ENCODE measurements at regions not wholly inside any gene's neighbourhood (a gene's known extent, or its start where the extent isn't known, plus 50 kb on each side); places are given as distances from the start of the nearest gene placed in this dataset.

DNA sequence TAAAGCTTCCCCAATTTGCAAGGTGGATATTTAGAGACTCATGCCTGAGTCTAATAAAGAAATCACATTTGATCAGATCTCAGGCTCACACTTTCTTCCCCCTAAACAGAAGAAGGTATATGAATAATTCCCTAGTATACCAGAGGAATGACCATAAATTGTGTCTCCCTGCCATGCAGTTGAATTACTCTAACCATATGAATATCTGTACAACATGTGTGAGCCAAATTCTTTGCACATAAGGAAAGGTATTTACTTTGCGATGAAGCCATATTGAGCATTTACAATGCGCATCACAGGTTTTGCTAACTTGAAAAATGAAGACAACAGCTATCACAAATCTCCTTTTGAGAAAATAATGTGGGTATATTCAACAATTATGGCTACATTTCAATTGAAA is 479.4 kb downstream of the NR2F1-AS1 start:
- TF ChIP-seq, protein P1, sequence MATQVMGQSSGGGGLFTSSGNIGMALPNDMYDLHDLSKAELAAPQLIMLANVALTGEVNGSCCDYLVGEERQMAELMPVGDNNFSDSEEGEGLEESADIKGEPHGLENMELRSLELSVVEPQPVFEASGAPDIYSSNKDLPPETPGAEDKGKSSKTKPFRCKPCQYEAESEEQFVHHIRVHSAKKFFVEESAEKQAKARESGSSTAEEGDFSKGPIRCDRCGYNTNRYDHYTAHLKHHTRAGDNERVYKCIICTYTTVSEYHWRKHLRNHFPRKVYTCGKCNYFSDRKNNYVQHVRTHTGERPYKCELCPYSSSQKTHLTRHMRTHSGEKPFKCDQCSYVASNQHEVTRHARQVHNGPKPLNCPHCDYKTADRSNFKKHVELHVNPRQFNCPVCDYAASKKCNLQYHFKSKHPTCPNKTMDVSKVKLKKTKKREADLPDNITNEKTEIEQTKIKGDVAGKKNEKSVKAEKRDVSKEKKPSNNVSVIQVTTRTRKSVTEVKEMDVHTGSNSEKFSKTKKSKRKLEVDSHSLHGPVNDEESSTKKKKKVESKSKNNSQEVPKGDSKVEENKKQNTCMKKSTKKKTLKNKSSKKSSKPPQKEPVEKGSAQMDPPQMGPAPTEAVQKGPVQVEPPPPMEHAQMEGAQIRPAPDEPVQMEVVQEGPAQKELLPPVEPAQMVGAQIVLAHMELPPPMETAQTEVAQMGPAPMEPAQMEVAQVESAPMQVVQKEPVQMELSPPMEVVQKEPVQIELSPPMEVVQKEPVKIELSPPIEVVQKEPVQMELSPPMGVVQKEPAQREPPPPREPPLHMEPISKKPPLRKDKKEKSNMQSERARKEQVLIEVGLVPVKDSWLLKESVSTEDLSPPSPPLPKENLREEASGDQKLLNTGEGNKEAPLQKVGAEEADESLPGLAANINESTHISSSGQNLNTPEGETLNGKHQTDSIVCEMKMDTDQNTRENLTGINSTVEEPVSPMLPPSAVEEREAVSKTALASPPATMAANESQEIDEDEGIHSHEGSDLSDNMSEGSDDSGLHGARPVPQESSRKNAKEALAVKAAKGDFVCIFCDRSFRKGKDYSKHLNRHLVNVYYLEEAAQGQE (IDR thresholded peaks at IDR 0.05; ENCODE audit: insufficient replicate concordance, low read depth): no peak
- no peak for TF ChIP-seq POLR2AphosphoS5 (IDR thresholded peaks at IDR 0.05; ENCODE audit: low read depth)
- TF ChIP-seq, protein P2, sequence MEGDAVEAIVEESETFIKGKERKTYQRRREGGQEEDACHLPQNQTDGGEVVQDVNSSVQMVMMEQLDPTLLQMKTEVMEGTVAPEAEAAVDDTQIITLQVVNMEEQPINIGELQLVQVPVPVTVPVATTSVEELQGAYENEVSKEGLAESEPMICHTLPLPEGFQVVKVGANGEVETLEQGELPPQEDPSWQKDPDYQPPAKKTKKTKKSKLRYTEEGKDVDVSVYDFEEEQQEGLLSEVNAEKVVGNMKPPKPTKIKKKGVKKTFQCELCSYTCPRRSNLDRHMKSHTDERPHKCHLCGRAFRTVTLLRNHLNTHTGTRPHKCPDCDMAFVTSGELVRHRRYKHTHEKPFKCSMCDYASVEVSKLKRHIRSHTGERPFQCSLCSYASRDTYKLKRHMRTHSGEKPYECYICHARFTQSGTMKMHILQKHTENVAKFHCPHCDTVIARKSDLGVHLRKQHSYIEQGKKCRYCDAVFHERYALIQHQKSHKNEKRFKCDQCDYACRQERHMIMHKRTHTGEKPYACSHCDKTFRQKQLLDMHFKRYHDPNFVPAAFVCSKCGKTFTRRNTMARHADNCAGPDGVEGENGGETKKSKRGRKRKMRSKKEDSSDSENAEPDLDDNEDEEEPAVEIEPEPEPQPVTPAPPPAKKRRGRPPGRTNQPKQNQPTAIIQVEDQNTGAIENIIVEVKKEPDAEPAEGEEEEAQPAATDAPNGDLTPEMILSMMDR (IDR thresholded peaks at IDR 0.05; ENCODE audit: insufficient read depth, low read length): no peak
- no peak for TF ChIP-seq SPI1 (IDR thresholded peaks at IDR 0.05; ENCODE audit: borderline replicate concordance, low read depth)

Data from HL-60 (cell line).